IMR-90 (cell line): ENCODE measurements at regions not wholly inside any gene's neighbourhood (a gene's known extent, or its start where the extent isn't known, plus 50 kb on each side); places are given as distances from the start of the nearest gene placed in this dataset.

ENCODE experiments used
- POLR2A ChIP-seq: IDR thresholded peaks from 2 replicates; pipeline ENCODE4 v1.6.1; 2012; ENCODE audit warnings: mild to moderate bottlenecking, low read depth, low read length
- RFX5 ChIP-seq: IDR thresholded peaks from 2 replicates; pipeline ENCODE4 v1.8.0; 2012; ENCODE audit warnings: low read depth, mild to moderate bottlenecking, low read length, moderate library complexity
- SMC3 ChIP-seq: fragments of 150-350 bp; IDR thresholded peaks from 2 replicates; pipeline ENCODE4 v1.6.1; 2016; ENCODE audit warnings: low read depth, mild to moderate bottlenecking, antibody characterized with exemption, low read length, moderate library complexity
- TF ChIP-seq, protein P1 (sequence below): conservative IDR thresholded peaks from 2 replicates; pipeline ENCODE4 v1.5.1; 2012; ENCODE audit warnings: mild to moderate bottlenecking, low read depth, low read length, improper control_type of control experiment
- TF ChIP-seq, protein P2 (sequence below): fragments of 150-350 bp; IDR thresholded peaks from 2 replicates; pipeline ENCODE4 v1.6.1; 2017; ENCODE audit warnings: mild to moderate bottlenecking, antibody characterized with exemption, low read length, low read depth
- TF ChIP-seq, protein P3 (sequence below): fragments of 150-350 bp; IDR thresholded peaks from 2 replicates; pipeline ENCODE4 v1.6.1; 2016; ENCODE audit warnings: low read depth, mild to moderate bottlenecking, low read length, moderate library complexity, borderline replicate concordance

DNA sequence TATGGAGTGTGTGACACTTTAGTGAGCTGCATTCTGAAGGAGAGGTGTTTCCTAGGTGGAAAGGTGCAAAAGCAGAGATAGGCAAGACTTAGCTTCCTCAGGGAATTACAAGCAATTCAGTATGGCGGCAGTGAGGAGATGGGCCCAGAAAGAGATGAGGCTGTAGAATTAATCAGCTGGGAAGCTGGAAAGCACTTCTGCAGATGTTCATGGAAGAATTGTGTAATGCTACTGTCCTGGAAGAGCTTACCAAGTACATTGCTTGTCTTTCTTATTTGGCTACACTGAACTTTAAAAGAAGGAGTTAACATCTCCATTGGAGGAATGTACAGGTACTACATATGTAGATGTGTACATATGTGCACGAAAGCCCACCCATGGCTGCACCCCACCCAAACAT lies 103.7 kb upstream of the DPT start:
- TF ChIP-seq RFX5 (no peak), SMC3 (no peak), POLR2A (no peak)
- TF ChIP-seq, protein P1, sequence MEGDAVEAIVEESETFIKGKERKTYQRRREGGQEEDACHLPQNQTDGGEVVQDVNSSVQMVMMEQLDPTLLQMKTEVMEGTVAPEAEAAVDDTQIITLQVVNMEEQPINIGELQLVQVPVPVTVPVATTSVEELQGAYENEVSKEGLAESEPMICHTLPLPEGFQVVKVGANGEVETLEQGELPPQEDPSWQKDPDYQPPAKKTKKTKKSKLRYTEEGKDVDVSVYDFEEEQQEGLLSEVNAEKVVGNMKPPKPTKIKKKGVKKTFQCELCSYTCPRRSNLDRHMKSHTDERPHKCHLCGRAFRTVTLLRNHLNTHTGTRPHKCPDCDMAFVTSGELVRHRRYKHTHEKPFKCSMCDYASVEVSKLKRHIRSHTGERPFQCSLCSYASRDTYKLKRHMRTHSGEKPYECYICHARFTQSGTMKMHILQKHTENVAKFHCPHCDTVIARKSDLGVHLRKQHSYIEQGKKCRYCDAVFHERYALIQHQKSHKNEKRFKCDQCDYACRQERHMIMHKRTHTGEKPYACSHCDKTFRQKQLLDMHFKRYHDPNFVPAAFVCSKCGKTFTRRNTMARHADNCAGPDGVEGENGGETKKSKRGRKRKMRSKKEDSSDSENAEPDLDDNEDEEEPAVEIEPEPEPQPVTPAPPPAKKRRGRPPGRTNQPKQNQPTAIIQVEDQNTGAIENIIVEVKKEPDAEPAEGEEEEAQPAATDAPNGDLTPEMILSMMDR, result no peak
- TF ChIP-seq, protein P2, sequence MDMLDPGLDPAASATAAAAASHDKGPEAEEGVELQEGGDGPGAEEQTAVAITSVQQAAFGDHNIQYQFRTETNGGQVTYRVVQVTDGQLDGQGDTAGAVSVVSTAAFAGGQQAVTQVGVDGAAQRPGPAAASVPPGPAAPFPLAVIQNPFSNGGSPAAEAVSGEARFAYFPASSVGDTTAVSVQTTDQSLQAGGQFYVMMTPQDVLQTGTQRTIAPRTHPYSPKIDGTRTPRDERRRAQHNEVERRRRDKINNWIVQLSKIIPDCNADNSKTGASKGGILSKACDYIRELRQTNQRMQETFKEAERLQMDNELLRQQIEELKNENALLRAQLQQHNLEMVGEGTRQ, result no peak
- TF ChIP-seq, protein P3, sequence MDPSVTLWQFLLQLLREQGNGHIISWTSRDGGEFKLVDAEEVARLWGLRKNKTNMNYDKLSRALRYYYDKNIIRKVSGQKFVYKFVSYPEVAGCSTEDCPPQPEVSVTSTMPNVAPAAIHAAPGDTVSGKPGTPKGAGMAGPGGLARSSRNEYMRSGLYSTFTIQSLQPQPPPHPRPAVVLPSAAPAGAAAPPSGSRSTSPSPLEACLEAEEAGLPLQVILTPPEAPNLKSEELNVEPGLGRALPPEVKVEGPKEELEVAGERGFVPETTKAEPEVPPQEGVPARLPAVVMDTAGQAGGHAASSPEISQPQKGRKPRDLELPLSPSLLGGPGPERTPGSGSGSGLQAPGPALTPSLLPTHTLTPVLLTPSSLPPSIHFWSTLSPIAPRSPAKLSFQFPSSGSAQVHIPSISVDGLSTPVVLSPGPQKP, result no peak
